A673 (cell line): ENCODE measurements at regions not wholly inside any gene's neighbourhood (a gene's known extent, or its start where the extent isn't known, plus 50 kb on each side); places are given as distances from the start of the nearest gene placed in this dataset.
A peak's percentile ranks its signal among the peaks of the same experiment; 100 is the strongest.

Experiments
- BruUV-seq: library from RNA; stranded (reverse); fragments of 400-500 nt; replicated peaks from 2 replicates; lab custom pipeline; 2021; lab: Mats Ljungman, UMichigan
- CTCF ChIA-PET: fragments of 300-600 bp; sonication (Branson Sonifier 250); formaldehyde crosslinking; loops from one replicate; lab custom pipeline; 2022; ENCODE audit warnings: antibody characterized with exemption; lab: Charles Lee
- POLR2A ChIA-PET: fragments of 300-600 bp; sonication (Branson Sonifier 250); formaldehyde crosslinking; loops from one replicate; lab custom pipeline; 2022; ENCODE audit warnings: antibody characterized with exemption; ENCODE audit not compliant: low non-redundant PET; lab: Charles Lee
- DNase-seq: peaks from one replicate; pipeline ENCODE4 v3.0.0-alpha.2; 2015; ENCODE audit warnings: low spot score
- H3K27ac ChIP-seq: fragments of 200-600 bp; sonication (generic); 2 replicates; pipeline ENCODE4 v1.5.1; 2016; ENCODE audit warnings: mixed run types, low read depth, mild to moderate bottlenecking, mixed read lengths, antibody characterized with exemption, low read length; ENCODE audit not compliant: poor library complexity, severe bottlenecking
- H3K27me3 ChIP-seq: fragments of 200-600 bp; sonication (generic); replicated peaks from 2 replicates; pipeline ENCODE4 v1.6.1; 2017; ENCODE audit warnings: mixed run types, low read depth, mild to moderate bottlenecking, mixed read lengths, antibody characterized with exemption, low read length; ENCODE audit not compliant: insufficient read depth, poor library complexity
- H3K36me3 ChIP-seq: fragments of 200-600 bp; sonication (generic); 2 replicates; pipeline ENCODE4 v1.6.1; 2016; ENCODE audit warnings: mixed run types, mild to moderate bottlenecking, mixed read lengths, antibody characterized with exemption, low read length; ENCODE audit not compliant: insufficient read depth, poor library complexity, severe bottlenecking
- H3K4me1 ChIP-seq: fragments of 200-600 bp; sonication (generic); 2 replicates; pipeline ENCODE4 v1.6.1; 2017; ENCODE audit warnings: mixed run types, mild to moderate bottlenecking, mixed read lengths, antibody characterized with exemption, low read length; ENCODE audit not compliant: insufficient read depth, poor library complexity, severe bottlenecking
- H3K4me3 ChIP-seq: fragments of 200-600 bp; sonication (generic); 2 replicates; pipeline ENCODE4 v1.5.1; 2016; ENCODE audit warnings: low read depth, mixed run types, mild to moderate bottlenecking, mixed read lengths, low read length; ENCODE audit not compliant: poor library complexity, severe bottlenecking
- H3K9me3 ChIP-seq: fragments of 200-600 bp; sonication (generic); 2 replicates; pipeline ENCODE4 v1.6.1; 2016; ENCODE audit warnings: mixed run types, low read depth, mild to moderate bottlenecking, mixed read lengths, antibody characterized with exemption, low read length; ENCODE audit not compliant: poor library complexity, severe bottlenecking
- EZH2 ChIP-seq: fragments of 200-600 bp; sonication (generic); IDR thresholded peaks from 2 replicates; pipeline ENCODE4 v1.6.1; 2017; ENCODE audit warnings: borderline replicate concordance, low read depth, mild to moderate bottlenecking, mixed read lengths, antibody characterized with exemption, low read length; ENCODE audit not compliant: poor library complexity, severe bottlenecking
- intact Hi-C: fragments of 100-400 bp; cut with micrococcal nuclease; formaldehyde crosslinking; loops from one replicate; pipeline ENCODE4 v1.10.0; 2022; ENCODE audit not compliant: unreplicated experiment
- TF ChIP-seq, protein P1 (sequence below): fragments of 300-800, 200-600 bp; sonication (generic); conservative IDR thresholded peaks from 2 replicates; pipeline ENCODE4 v1.5.1; 2017; ENCODE audit warnings: low read depth, mild to moderate bottlenecking, antibody characterized with exemption, low read length, moderate library complexity, mixed read lengths

DNA sequence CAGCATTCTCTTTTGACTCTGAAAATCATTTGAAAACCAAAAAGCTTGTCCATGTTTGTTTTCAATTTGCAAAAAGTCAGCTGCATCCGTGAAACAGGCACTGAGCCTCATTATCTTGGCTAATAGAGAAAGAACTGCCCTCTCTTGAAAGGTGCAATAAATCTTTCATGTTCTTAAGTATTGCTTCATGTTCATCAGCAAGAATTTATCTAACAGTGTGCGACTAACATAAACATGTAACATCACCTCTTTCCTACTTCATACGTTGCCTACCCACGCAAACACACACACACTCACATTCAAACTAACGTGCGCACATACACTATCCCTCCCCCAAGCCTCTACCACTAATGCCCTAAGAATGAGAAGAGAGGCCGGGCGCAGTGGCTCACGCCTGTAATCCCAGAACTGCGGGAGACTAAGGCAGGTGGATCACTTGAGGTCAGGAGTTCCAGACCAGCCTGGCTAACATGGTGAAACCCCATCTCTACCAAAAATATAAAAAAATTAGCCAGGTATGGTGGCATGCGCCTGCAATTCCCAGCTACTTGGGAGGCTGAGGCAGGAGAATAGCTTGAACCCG, 629.7 kb upstream of the ZNF608 start:
- no peaks in the 10 kb centered on the region for H3K9me3 ChIP-seq
- intact Hi-C loops = no loop called here
- H3K36me3 ChIP-seq = no peaks in the 10 kb centered on the region
- H3K4me3 ChIP-seq = no peak overlapping the region
- CTCF ChIA-PET = no interaction called here
- no peak for TF ChIP-seq EZH2
- TF ChIP-seq, protein P1, sequence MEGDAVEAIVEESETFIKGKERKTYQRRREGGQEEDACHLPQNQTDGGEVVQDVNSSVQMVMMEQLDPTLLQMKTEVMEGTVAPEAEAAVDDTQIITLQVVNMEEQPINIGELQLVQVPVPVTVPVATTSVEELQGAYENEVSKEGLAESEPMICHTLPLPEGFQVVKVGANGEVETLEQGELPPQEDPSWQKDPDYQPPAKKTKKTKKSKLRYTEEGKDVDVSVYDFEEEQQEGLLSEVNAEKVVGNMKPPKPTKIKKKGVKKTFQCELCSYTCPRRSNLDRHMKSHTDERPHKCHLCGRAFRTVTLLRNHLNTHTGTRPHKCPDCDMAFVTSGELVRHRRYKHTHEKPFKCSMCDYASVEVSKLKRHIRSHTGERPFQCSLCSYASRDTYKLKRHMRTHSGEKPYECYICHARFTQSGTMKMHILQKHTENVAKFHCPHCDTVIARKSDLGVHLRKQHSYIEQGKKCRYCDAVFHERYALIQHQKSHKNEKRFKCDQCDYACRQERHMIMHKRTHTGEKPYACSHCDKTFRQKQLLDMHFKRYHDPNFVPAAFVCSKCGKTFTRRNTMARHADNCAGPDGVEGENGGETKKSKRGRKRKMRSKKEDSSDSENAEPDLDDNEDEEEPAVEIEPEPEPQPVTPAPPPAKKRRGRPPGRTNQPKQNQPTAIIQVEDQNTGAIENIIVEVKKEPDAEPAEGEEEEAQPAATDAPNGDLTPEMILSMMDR = no peak
- POLR2A ChIA-PET = no interaction called here
- no peaks in the 10 kb centered on the region for H3K27me3 ChIP-seq
- no TSS peak for BruUV-seq
- H3K27ac ChIP-seq = no peak overlapping the region
- DNase-seq = peak; percentile 51
- H3K4me1 ChIP-seq = peaks cover 65% of the 10 kb centered on the region

DNA sequence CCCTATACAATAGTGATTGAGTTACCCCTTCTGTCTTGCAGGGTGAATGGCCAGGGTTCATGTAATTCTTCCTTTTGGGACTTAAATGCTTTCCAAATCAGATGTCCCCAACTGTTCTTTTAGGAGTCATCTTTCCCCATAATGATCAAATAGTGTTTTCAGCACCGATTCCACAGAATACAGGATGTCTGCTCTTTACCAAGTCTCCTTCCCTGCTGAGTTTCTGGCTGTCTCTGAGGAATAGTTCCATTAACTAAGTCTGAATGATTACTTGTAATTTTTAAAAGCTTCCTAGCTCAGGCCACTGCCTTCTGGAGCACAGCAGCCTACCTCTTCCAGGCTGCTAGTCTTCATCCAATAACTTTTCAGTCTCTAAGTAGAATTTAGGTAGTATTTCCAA, 630.7 kb upstream of the ZNF608 start:
- no peaks in the 10 kb centered on the region for H3K9me3 ChIP-seq
- H3K36me3 ChIP-seq = no peaks in the 10 kb centered on the region
- H3K27ac ChIP-seq = no peak overlapping the region
- H3K27me3 ChIP-seq = no peaks in the 10 kb centered on the region
- H3K4me3 ChIP-seq = no peak overlapping the region
- H3K4me1 ChIP-seq = peaks cover 60% of the 10 kb centered on the region
- DNase-seq = peak; percentile 94
- BruUV-seq = no TSS peak
- POLR2A ChIA-PET = no interaction called here
- no peak for TF ChIP-seq EZH2
- TF ChIP-seq, protein P1 = no peak
- CTCF ChIA-PET = no interaction called here
- intact Hi-C loops = no loop called here

DNA sequence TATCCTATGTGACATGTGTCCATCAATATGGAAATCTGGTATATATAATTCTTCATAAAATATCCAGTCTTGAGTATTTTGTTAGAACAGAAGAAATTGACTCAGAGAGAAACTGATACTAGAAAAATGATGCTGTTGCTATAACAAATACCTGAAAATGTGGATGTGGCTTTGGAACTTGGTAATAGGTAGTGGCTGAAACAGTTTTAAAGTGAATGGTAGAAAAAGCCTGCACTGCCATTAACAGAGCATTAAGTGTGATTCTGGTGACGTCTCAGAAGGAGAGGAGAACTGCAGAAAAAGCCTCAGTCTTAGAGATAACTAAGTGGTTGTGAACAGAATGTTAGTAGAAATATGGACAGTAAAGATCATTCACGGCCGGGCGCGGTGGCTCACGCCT, 634.9 kb upstream of the ZNF608 start:
- no peak for DNase-seq
- BruUV-seq = no TSS peak
- Histone ChIP-seq H3K27ac (no peak overlapping the region), H3K4me1 (peaks cover 21% of the 10 kb centered on the region), H3K4me3 (no peak overlapping the region), H3K36me3 (no peaks in the 10 kb centered on the region), H3K27me3 (no peaks in the 10 kb centered on the region), H3K9me3 (no peaks in the 10 kb centered on the region)
- POLR2A ChIA-PET = interaction anchor here (0.7 kb wide), 1 partner anchor 331 kb away, joined by 7 read pairs; no protein-coding TSS in a partner anchor
- CTCF ChIA-PET = no interaction called here
- TF ChIP-seq, protein P1 = no peak
- no peak for TF ChIP-seq EZH2
- intact Hi-C loops = no loop called here
